Karpas-422 (cell line): ENCODE measurements at regions not wholly inside any gene's neighbourhood (a gene's known extent, or its start where the extent isn't known, plus 50 kb on each side); places are given as distances from the start of the nearest gene placed in this dataset.
"Not testable (repeated sequence)": the region's sequence is repeated elsewhere in the genome, so short reads cannot be mapped to it uniquely, and the experiment has no call there.

Source experiments
- DNase-seq: peaks from one replicate; pipeline ENCODE4 v3.0.0-alpha.2; 2015
- H2AFZ ChIP-seq: fragments of 200-600 bp; sonication (generic); 2 replicates; pipeline ENCODE4 v1.6.1; 2014; ENCODE audit warnings: antibody characterized with exemption, low read length, mixed read lengths
- H3K27ac ChIP-seq: fragments of 200-600 bp; sonication (generic); 2 replicates; pipeline ENCODE4 v1.5.1; 2014; ENCODE audit warnings: mild to moderate bottlenecking, low read length, moderate library complexity
- H3K27me3 ChIP-seq: fragments of 200-600 bp; sonication (generic); 2 replicates; pipeline ENCODE4 v1.6.1; 2014; ENCODE audit warnings: low read length, mixed read lengths
- H3K36me3 ChIP-seq: fragments of 200-600 bp; sonication (generic); 2 replicates; pipeline ENCODE4 v1.6.1; 2014; ENCODE audit warnings: low read length, mixed read lengths; ENCODE audit not compliant: insufficient read depth
- H3K4me1 ChIP-seq: fragments of 200-600 bp; sonication (generic); 2 replicates; pipeline ENCODE4 v1.6.1; 2014; ENCODE audit warnings: mild to moderate bottlenecking, low read length, mixed read lengths
- H3K4me2 ChIP-seq: fragments of 200-600 bp; sonication (generic); 2 replicates; pipeline ENCODE4 v1.6.1; 2014; ENCODE audit warnings: low read length, low read depth, mild to moderate bottlenecking; ENCODE audit not compliant: poor library complexity, severe bottlenecking
- H3K4me3 ChIP-seq: fragments of 200-600 bp; sonication (generic); 2 replicates; pipeline ENCODE4 v1.5.1; 2014; ENCODE audit warnings: mild to moderate bottlenecking, antibody characterized with exemption, low read length, mixed read lengths
- H3K79me2 ChIP-seq: fragments of 200-600 bp; sonication (generic); 2 replicates; pipeline ENCODE4 v1.6.1; 2014; ENCODE audit warnings: mild to moderate bottlenecking, low read length, mixed read lengths
- H3K9ac ChIP-seq: fragments of 200-600 bp; sonication (generic); 2 replicates; pipeline ENCODE4 v1.6.0; 2014; ENCODE audit warnings: low read length
- H3K9me2 ChIP-seq: fragments of 200-600 bp; sonication (generic), shearing (Covaris generic); replicated peaks from 2 replicates; pipeline ENCODE4 v1.6.0; 2014; ENCODE audit warnings: mild to moderate bottlenecking, low read length, moderate library complexity; ENCODE audit not compliant: insufficient read depth
- H3K9me3 ChIP-seq: fragments of 300-700, 200-600 bp; sonication (generic); 2 replicates; pipeline ENCODE4 v1.6.1; 2014; ENCODE audit warnings: low read length, mixed read lengths
- H4K20me1 ChIP-seq: fragments of 200-600 bp; sonication (generic); 2 replicates; pipeline ENCODE4 v1.6.1; 2014; ENCODE audit warnings: mild to moderate bottlenecking, antibody characterized with exemption, low read length, low read depth; ENCODE audit not compliant: insufficient read depth

GRCh38 chr5:34449639-34450038, 206.5 kb upstream of the RAI14 start:
- no peaks in the 10 kb centered on the region for H3K27me3 ChIP-seq
- H3K9me3 ChIP-seq = no peaks in the 10 kb centered on the region
- no peaks in the 10 kb centered on the region for H4K20me1 ChIP-seq
- no peak overlapping the region for H3K4me2 ChIP-seq
- no peaks in the 10 kb centered on the region for H3K4me1 ChIP-seq
- H3K79me2 ChIP-seq = no peaks in the 10 kb centered on the region
- H3K27ac ChIP-seq = no peak overlapping the region
- no peak overlapping the region for H3K4me3 ChIP-seq
- H3K36me3 ChIP-seq = no peaks in the 10 kb centered on the region
- H3K9me2 ChIP-seq = no peaks in the 10 kb centered on the region
- H2AFZ ChIP-seq = no peak overlapping the region
- DNase-seq = no peak
- no peak overlapping the region for H3K9ac ChIP-seq

- no peaks in the 10 kb centered on the region for H3K36me3 ChIP-seq
- no peaks in the 10 kb centered on the region for H3K9me3 ChIP-seq
- H3K79me2 ChIP-seq = no peaks in the 10 kb centered on the region
- no peak overlapping the region for H2AFZ ChIP-seq
- H3K27me3 ChIP-seq = no peaks in the 10 kb centered on the region
- DNase-seq = no peak
- no peak overlapping the region for H3K9ac ChIP-seq
- no peaks in the 10 kb centered on the region for H3K4me1 ChIP-seq
- no peaks in the 10 kb centered on the region for H4K20me1 ChIP-seq
- H3K4me2 ChIP-seq = no peak overlapping the region
- H3K27ac ChIP-seq = no peak overlapping the region
- no peaks in the 10 kb centered on the region for H3K9me2 ChIP-seq
- H3K4me3 ChIP-seq = no peak overlapping the region
Measured at GRCh38 chr5:34450338-34450737, 205.8 kb upstream of the RAI14 start.

GRCh38 chr5:34452170-34452828, 203.8 kb upstream of the RAI14 start:
- Histone ChIP-seq H3K27ac (no peak overlapping the region), H3K4me2 (no peak overlapping the region), H3K27me3 (no peaks in the 10 kb centered on the region), H3K9ac (no peak overlapping the region), H4K20me1 (no peaks in the 10 kb centered on the region), H3K4me1 (no peaks in the 10 kb centered on the region), H3K4me3 (no peak overlapping the region), H3K9me2 (no peaks in the 10 kb centered on the region), H3K9me3 (no peaks in the 10 kb centered on the region), H3K36me3 (no peaks in the 10 kb centered on the region), H3K79me2 (no peaks in the 10 kb centered on the region), H2AFZ (no peak overlapping the region)
- DNase-seq = peak; percentile 57

GRCh38 chr5:34455098-34455497, 201.0 kb upstream of the RAI14 start:
- Histone ChIP-seq H3K4me1 (no peaks in the 10 kb centered on the region), H3K4me3 (no peak overlapping the region), H3K9me3 (no peaks in the 10 kb centered on the region)

GRCh38 chr5:34459908-34460307, 196.2 kb upstream of the RAI14 start:
- Histone ChIP-seq H3K9me2 (no peaks in the 10 kb centered on the region), H3K9ac (no peak overlapping the region), H3K4me3 (no peak overlapping the region), H2AFZ (no peak overlapping the region), H3K4me1 (no peaks in the 10 kb centered on the region), H3K9me3 (no peaks in the 10 kb centered on the region; the same call in 1 of the 2 replicates), H3K27ac (no peak overlapping the region), H3K79me2 (no peaks in the 10 kb centered on the region), H3K36me3 (no peaks in the 10 kb centered on the region), H3K4me2 (no peak overlapping the region), H3K27me3 (no peaks in the 10 kb centered on the region), H4K20me1 (no peaks in the 10 kb centered on the region)
- no peak for DNase-seq

More at GRCh38 chr5:34455098-34455497, 201.0 kb upstream of the RAI14 start:
- no peaks in the 10 kb centered on the region for H4K20me1 ChIP-seq
- no peaks in the 10 kb centered on the region for H3K27me3 ChIP-seq
- H3K9ac ChIP-seq = no peak overlapping the region
- no peak for DNase-seq
- no peaks in the 10 kb centered on the region for H3K9me2 ChIP-seq
- no peak overlapping the region for H3K27ac ChIP-seq
- no peaks in the 10 kb centered on the region for H3K36me3 ChIP-seq
- H3K4me2 ChIP-seq = no peak overlapping the region
- H2AFZ ChIP-seq = no peak overlapping the region
- no peaks in the 10 kb centered on the region for H3K79me2 ChIP-seq

GRCh38 chr5:34460496-34460895, 195.6 kb upstream of the RAI14 start:
- Histone ChIP-seq H3K4me1 (no peaks in the 10 kb centered on the region), H3K79me2 (no peaks in the 10 kb centered on the region), H3K36me3 (no peaks in the 10 kb centered on the region), H3K9ac (no peak overlapping the region), H3K9me3 (no peaks in the 10 kb centered on the region; the same call in 1 of the 2 replicates), H3K9me2 (no peaks in the 10 kb centered on the region), H3K27ac (no peak overlapping the region), H4K20me1 (no peaks in the 10 kb centered on the region), H3K27me3 (no peaks in the 10 kb centered on the region), H3K4me3 (no peak overlapping the region), H2AFZ (no peak overlapping the region), H3K4me2 (no peak overlapping the region)
- DNase-seq = no peak

GRCh38 chr5:34464829-34465228, 191.3 kb upstream of the RAI14 start:
- Histone ChIP-seq H2AFZ (no peak overlapping the region), H3K9me2 (no peaks in the 10 kb centered on the region), H3K4me2 (no peak overlapping the region), H3K36me3 (no peaks in the 10 kb centered on the region), H3K9me3 (no peaks in the 10 kb centered on the region; the same call in 1 of the 2 replicates), H3K4me3 (no peak overlapping the region), H3K27me3 (no peaks in the 10 kb centered on the region), H3K79me2 (no peaks in the 10 kb centered on the region), H4K20me1 (no peaks in the 10 kb centered on the region), H3K27ac (no peak overlapping the region), H3K4me1 (no peaks in the 10 kb centered on the region), H3K9ac (no peak overlapping the region)
- no peak for DNase-seq

GRCh38 chr5:34465301-34465700, 190.8 kb upstream of the RAI14 start:
- not testable (repeated sequence) for H2AFZ ChIP-seq, H3K4me1 ChIP-seq, H3K27ac ChIP-seq, H3K27me3 ChIP-seq, H4K20me1 ChIP-seq, H3K4me2 ChIP-seq, H3K36me3 ChIP-seq, H3K9me2 ChIP-seq, H3K4me3 ChIP-seq, H3K9ac ChIP-seq, H3K9me3 ChIP-seq, H3K79me2 ChIP-seq
- peak; percentile 83 for DNase-seq
